ENCODE measurements at regions not wholly inside any gene's neighbourhood (a gene's known extent, or its start where the extent isn't known, plus 50 kb on each side); places are given as distances from the start of the nearest gene placed in this dataset.
A peak's percentile ranks its signal among the peaks of the same experiment; 100 is the strongest.

DNA sequence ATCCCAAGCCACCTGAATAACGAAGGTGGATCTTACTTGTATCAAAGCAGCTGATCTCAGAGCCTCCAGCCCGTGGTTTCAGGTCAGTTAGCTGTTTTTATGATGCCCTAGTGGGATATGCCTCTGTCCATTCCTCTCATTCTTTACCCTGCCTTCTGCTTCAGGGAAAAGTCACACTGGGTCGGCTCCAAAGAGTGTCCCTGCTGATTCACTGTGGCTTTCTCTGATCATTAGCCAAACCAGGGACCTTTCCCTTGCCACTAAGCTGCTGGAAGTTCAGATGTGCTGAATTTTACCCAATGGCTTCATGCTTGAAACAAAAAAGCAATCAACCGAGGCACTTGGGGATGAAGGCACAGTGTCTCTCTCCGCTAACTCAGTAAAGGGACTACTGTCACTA is 170.2 kb upstream of the SALL1 start:
- no peak for DNase-seq (ENCODE audit: low spot score)

DNA sequence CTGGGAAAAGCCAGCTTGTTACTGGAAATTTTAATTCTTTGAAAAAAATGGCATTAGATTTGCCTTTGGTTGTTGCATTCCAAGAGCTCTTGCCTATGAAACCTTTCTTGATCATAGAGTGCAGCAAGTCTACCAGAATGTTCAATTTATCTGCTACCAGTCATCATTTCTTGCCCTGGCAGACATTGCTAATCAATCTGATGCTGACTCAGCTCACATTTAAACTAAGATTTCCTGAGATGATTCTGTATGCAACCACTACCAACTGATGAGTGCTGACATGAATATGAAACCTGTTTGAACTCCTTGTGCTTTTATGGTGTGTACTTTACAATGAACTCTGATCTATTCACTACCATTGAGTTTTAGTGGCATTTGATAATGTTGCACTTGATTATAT is 166.5 kb upstream of the SALL1 start:
- no peak for DNase-seq (ENCODE audit: low spot score)

DNA sequence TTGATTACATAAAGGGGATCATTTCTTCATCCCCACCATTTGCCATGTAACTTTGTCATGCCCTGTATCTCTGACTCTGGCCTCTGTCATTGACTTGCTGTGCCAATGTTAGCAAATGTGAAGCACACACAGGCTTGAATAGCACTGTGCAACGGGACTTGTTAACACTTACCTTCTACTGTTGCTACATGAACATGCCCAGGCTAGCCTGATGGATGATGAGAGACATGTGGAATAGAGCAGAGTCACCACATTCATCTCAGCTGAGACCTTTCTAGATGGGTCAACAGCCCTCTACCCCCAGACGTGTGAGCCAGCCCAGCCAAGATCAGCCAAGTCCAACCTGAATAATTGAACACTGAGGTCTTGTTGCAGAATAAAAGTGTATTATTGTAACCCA is 162.1 kb upstream of the SALL1 start:
- DNase-seq (ENCODE audit: low spot score): no peak

DNA sequence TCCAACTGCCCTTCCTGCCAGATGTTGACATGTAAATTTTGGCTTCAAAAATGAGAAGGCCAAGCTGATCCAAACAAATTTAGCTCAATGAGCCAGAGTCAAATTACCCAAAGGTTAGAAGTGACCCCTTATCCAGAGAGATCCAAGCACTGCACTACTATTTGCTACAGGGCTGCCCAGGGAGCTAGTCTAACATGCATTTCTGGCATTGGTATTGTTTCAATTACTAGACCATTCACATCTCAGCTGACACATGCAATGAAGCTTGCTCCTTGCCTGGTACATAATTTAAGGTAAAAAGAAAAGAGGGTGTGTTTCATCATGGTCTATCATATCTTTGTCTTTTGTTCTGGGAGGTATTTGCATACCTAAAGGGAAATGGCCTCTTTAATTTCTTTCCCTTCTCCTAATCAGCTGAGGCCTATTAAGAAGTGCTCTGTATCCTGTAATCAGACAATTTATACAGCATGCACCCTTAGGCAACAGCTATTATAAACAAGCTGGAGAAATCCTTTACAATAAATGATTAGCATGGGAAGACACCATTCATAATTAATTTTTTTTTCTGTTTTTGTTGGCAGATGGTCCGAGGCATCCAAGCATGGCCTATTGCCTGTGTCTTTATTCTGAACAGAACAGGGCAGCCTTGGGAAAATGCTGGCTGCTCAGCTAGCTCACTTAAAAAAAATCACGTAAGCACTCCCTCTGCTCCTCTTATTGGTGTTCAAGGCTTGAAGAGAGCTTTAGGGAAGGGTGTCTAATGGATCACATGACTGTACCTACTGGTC is 161.5 kb upstream of the SALL1 start:
- DNase-seq (ENCODE audit: low spot score): no peak

GRCh38 chr16:51310159-51310558 is 159.1 kb upstream of the SALL1 start:
- no peak for DNase-seq (ENCODE audit: low spot score)

- DNase-seq (ENCODE audit: low spot score): no peak
Observed at GRCh38 chr16:51306886-51307595, 156.0 kb upstream of the SALL1 start.

DNA sequence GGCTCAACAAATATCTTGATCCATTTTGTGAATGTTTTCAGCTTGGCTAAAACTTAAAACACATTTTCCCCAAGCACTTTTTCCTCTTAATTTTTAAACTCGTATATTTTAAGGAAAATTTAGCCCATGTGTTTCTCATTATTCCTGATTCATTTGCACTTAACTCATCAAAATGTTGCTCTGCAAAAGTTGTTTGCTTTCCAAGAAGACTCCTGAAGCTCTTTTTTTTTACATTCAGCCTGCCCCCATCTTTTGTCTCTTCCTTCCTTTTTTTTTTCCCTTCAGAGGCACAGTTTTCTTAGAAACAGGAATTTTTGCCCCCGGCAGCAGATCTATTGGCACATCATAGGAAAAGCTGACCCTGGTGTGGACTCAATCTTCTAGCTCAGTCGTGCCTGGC is 155.0 kb upstream of the SALL1 start:
- no peak for DNase-seq (ENCODE audit: low spot score)

- no peak for DNase-seq (ENCODE audit: low spot score)
Observed at GRCh38 chr16:51305337-51305736, 154.3 kb upstream of the SALL1 start.

- no peak for DNase-seq (ENCODE audit: low spot score)
Observed at GRCh38 chr16:51302042-51302441, 151.0 kb upstream of the SALL1 start.

GRCh38 chr16:51298800-51299199 is 147.7 kb upstream of the SALL1 start:
- DNase-seq (ENCODE audit: low spot score): no peak

GRCh38 chr16:51290442-51291285 is 139.6 kb upstream of the SALL1 start:
- DNase-seq (ENCODE audit: low spot score): no peak

GRCh38 chr16:51289336-51289735 is 138.3 kb upstream of the SALL1 start:
- DNase-seq (ENCODE audit: low spot score): no peak

GRCh38 chr16:51287121-51287755 is 136.2 kb upstream of the SALL1 start:
- DNase-seq (ENCODE audit: low spot score): no peak

- DNase-seq (ENCODE audit: low spot score): no peak
Observed at GRCh38 chr16:51286272-51286671, 135.2 kb upstream of the SALL1 start.

DNA sequence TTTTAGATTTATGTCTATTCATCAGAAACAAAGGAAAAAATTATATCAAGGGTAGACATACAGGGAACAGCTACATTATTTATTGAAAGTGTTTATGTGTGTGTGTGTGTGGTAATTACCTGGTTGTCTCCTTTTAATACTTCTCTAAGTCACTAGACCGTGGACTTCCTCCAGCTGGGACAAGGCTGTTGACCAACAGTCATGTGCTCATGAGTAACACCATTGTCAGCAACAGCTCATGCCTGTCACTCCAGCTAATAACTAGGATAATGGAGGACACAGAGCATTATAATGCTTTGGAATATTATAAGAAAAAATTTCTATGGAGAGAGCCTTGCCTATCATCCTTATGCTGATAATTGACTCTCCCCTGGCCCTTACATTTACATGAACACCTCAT is 125.3 kb upstream of the SALL1 start:
- peak; percentile 32 for DNase-seq (ENCODE audit: low spot score)

DNA sequence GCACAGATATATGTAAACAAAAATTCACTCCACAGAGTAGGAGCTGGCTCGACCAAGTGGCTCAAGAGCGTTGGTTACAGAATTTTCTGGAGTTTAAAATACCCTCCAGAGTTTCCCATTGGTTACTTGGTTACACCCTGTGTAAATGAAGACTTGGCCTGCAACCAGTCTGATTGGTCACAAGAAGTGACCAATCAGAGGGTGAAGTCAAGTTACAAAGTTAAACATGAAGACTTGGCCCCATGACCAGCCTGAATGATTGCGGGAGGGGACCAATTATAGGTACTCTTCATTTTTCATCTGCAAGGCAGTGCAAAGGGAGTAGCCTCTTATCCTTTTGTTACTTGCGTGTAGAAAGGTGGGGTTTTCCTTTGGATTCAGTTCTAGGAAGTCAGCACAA is 121.3 kb upstream of the SALL1 start:
- no peak for DNase-seq (ENCODE audit: low spot score)

DNA sequence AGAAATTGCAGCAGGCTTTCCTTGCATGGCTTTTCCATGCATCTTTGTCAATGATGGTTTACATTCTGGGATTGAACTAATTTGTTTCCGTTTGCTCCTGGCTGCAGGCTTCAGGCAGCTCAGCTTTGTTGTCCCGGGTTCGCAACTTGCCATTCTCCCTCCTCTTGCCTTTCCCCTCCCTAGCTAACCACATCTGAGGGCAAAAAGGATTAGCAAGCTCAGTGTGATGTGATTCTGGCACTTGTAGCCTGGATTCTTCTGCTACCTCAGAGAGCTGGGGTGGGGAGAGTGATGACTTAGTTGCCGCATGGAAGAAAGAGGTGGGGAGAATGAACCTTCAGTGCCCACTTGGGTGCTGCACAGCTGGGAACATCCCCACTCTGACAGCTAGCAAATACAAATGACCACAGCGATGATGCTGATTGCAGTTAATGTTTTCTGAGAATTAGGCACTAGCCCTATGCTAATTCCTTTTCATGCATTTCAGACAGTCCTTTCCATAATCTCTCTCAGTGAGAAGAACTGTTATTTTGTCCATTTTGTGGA is 120.2 kb upstream of the SALL1 start:
- no peak for DNase-seq (ENCODE audit: low spot score)

GRCh38 chr16:51268237-51268636 is 117.2 kb upstream of the SALL1 start:
- DNase-seq (ENCODE audit: low spot score): no peak

DNA sequence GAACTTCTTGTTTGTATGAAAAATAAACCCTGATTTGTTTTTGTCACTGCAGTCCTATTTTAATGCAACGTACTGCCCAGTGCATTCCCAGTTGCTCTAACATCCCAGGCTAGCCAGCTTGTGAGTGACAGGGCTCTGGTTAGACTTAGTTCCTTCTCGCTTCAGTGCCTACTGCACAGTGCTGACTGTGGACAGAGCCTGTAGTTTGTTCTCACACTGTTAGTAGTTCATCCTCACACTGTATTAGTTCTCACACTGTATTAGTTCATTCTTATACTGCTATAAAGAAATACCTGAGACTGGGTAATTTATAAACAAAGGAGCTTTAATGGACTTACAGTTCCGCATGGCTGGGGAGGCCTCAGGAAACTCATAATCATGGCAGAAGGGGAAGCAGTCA is 116.6 kb upstream of the SALL1 start:
- no peak for DNase-seq (ENCODE audit: low spot score)

DNA sequence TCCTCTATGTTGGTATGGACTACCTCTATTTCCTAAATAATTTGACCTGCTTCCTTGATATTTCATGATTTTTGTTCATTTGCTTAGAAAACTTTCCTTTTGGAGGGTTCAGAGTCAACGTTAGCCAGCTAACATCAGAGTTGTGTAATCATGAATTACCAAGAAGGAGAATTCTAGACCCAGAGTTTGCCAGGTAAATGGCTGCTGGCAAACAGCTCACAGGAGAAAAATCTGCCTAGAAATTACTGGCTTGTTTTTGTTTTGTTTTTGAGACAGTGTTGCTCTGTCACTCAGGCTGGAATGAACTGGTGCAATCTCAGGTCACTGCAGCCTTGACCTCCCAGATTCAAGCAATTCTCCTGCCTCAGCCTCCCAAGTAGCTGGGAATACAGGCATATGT is 111.4 kb upstream of the SALL1 start:
- no peak for DNase-seq (ENCODE audit: low spot score)

DNA sequence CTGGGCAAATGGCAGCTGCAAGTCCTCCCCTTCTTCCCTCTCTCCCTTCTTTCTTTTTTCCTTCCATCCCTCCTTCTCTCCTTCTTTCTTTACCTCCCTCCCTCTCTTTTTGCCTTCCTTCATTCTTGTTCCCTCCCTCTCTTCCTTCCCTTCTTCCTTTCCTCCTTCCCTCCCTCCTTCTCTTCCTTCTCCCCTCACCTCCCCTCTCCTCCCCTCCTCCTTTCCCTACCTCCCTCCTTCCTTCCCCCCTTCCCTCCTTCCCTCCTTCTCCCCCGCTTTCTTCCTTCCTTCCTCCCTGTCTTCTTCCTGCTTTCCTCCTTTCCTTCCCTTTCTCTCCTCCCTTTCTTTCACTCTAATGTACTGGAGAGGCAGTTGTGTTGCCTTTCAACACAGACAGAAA is 110.8 kb upstream of the SALL1 start:
- DNase-seq (ENCODE audit: low spot score): no peak

GRCh38 chr16:51255349-51255972 is 104.4 kb upstream of the SALL1 start:
- DNase-seq (ENCODE audit: low spot score): no peak

Measured in RKO (cell line).